ENCODE measurements at regions not wholly inside any gene's neighbourhood (a gene's known extent, or its start where the extent isn't known, plus 50 kb on each side); places are given as distances from the start of the nearest gene placed in this dataset.
"Not testable (repeated sequence)": the region's sequence is repeated elsewhere in the genome, so short reads cannot be mapped to it uniquely, and the experiment has no call there.

DNA sequence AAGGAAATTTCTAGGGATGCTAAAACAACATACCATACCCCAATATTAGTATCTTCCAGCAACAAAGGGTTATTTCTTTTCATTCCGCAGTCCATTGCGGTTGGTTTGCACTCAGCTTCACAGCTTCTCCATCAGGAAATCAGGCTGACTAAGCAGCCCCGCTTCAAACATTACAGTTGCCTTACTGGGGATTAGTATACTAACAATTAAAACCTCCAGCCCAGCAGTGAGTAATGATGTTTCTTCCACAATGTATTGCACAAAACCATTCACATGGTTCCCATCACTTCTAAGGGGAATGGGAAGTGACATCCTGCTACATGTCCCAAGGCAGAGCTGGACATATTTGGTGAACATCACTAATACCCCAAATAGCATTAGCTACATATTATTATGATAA lies 1384.9 kb downstream of the CDH8 start:
- DNase-seq, result no peak

- no peak for DNase-seq
These were observed 1387.9 kb downstream of the CDH8 start for GRCh38 chr16:60648290-60648689.

DNA sequence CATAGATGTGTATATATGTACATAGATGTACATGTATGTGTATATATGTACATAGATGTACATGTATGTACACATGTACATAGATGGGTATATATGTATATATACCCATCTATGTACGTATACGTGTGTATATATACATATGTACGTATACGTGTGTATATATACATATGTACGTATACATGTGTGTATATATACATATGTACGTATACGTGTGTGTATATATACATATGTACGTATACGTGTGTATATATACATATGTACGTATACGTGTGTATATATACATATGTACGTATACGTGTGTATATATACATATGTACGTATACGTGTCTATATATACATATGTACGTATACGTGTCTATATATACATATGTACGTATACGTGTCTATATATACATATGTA lies 1388.8 kb downstream of the CDH8 start:
- DNase-seq, result not testable (repeated sequence)

DNA sequence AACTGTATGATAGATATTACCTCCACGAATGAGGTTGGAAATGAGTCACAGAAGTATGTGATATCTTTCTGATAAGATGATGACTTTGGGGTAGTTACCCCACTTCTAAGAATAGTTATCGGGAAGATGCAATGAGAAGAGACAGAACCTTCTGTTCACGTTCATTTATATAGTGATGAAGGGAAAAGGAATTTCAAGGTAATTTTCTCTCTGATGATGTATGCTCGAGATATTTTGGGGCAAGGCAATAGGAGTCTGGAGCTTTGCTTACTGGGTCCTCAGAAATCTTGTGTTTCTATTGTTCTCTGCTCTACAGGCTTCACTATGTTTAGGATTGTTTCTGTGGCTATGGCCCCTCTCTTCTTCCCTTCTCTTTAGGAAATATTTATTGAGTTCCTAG lies 1389.6 kb downstream of the CDH8 start:
- DNase-seq, result no peak

DNA sequence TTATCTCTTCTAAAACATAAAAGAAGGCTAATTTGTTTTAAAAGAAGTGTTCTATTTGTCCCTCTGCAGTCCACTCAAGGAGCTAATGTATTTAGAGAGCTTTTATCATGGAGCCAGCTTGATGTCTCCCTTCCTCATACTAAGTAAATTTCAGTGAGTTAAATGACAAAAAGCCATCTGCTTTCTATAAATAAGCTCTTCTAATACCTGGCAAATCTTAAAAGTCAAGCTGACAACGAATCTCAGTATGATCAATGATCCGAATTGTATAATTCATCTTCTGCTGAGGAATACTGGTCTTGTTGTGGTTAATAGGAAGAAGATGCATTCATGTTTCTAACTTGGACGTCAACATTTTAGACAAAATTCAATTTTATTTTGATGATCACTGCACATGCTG lies 1390.7 kb downstream of the CDH8 start:
- no peak for DNase-seq

- no peak for DNase-seq
These were observed 1393.3 kb downstream of the CDH8 start for GRCh38 chr16:60642956-60643355.

- no peak for DNase-seq
These were observed 1395.1 kb downstream of the CDH8 start for GRCh38 chr16:60641067-60641665.

GRCh38 chr16:60640038-60640437 lies 1396.2 kb downstream of the CDH8 start:
- no peak for DNase-seq

- not testable (repeated sequence) for DNase-seq
These were observed 1399.6 kb downstream of the CDH8 start for GRCh38 chr16:60636636-60637035.

DNA sequence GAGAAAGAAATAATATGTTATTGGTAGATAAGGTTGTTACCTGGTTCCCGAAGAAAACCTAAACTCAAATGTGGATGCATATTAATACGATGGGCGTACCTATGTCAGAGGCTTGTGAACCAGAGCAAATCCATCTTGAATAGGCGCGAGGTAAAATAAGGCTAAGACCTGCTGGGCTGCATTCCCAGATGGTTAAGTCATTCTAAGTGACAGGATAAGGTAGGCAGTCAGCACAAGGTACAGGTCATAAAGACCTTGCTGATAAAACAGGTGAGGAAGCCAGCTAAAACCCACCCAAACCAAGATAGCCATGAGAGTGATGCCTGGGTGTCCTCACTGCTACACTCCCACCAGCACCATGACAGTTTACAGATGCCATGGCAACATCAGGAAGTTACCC lies 1400.1 kb downstream of the CDH8 start:
- DNase-seq, result no peak

DNA sequence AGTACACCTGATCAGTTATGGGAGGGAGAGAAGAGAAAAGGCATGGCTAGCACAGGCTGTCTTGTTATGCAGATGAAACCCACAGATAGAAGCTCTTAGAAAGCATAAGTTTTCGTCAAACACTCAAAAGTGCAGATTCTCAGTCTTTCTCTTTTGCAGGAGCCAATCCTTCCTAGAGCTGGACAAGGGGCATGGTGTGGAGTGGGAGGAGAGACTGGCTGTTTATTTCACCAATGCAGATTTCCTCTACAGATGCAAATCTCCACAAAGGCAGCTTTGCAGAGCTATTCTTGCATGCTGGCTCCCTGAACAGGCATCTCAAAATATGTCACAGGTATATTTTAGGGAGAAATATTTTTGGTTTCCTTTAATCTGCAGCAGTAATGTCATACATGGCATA lies 1400.7 kb downstream of the CDH8 start:
- no peak for DNase-seq

- DNase-seq, result no peak
These were observed 1424.4 kb downstream of the CDH8 start for GRCh38 chr16:60611844-60612243.

DNA sequence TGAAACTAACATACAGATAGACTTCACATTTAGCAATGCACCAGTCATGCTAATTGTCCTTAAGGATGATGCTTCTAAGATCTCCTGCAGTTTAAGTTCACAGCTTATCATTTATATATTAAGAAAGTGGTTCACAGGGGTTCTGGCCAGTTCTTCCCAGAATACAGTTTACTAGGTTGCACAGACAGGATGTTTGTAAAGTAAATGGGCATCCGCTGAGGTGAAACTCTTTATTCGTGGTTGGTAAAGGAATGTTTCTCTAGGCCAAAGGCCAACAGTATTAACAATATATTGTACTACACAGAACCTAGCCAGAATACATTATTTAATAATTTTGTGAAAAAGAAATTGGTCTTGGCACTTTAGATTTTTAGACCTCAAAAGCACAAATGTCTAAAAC lies 1427.3 kb downstream of the CDH8 start:
- no peak for DNase-seq

- not testable (repeated sequence) for DNase-seq
These were observed 1430.6 kb downstream of the CDH8 start for GRCh38 chr16:60605652-60606051.

GRCh38 chr16:60605176-60605575 lies 1431.1 kb downstream of the CDH8 start:
- DNase-seq, result no peak

GRCh38 chr16:60586493-60586892 lies 1449.7 kb downstream of the CDH8 start:
- no peak for DNase-seq

DNA sequence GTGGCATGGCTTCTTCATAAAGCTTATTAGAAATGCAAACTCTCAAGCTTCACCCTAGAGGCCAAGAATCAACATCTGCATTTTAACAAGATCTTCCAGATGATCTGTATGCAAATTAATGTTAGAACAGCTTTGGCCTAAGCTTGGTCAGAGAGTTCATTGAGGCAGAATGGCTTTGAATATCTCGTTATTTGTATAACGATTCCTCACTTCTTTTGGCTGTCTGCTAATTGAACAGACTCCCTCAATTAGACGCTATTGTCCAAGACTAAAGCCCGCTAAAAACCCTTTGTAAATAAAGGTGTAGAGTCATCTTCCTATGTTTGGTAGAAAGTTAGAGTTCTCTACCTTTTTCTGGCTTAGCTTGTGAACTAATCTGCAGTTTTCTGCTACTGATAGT lies 1453.7 kb downstream of the CDH8 start:
- DNase-seq, result no peak

GRCh38 chr16:60566901-60567300 lies 1469.3 kb downstream of the CDH8 start:
- DNase-seq, result no peak

GRCh38 chr16:60564588-60564987 lies 1471.7 kb downstream of the CDH8 start:
- DNase-seq, result no peak

- DNase-seq, result no peak
These were observed 1473.1 kb downstream of the CDH8 start for GRCh38 chr16:60563166-60563565.

DNA sequence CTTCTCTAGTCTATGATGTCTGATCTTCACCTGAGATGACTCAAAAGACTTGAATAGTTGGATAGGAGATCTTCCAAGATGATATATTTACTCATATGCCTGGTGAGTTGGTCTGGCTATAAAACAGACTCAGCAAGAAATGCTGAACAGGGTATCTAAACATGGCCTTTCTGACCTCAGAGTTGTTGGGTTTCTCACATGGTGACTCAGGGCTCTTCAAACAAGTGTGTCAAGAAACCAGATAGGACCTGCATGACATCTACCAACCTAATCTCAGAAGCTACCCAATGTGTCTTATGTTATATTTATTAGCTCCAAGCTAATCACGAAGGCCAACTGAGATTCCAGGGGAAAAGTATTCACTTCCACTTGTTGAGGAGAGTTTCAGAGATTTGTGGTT lies 1477.3 kb downstream of the CDH8 start:
- no peak for DNase-seq

DNA sequence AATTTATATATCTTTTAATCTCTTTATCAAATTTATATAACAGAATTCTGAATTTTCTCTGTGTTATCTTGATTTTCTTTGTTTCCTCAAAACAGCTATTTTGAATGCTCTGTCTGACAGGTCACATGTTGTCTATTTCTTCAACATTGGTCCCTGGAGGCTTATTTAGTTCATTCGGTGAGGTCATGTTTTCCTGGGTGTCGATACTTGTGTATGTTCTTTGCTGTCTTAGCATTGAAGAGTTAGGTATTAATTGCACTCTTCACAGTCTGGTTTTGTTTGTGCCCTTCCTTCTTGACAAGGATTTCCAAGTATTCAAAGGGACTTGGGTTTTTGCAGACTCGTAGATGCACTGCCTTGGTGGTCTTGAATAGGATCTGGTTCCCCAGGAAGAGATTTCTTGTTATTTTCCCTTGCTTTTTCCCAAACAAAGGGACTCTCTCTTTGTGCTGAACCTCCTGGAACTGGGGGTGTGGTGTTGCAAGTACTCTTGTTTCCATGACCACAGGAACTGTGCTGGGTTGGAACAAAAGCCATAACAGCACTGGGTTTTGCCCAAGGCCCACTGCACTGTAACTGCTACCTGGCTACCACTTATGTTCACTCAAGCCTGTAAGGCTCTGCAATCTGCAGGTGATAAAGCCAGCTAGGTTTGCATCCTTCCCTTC lies 1483.0 kb downstream of the CDH8 start:
- no peak for DNase-seq

DNA sequence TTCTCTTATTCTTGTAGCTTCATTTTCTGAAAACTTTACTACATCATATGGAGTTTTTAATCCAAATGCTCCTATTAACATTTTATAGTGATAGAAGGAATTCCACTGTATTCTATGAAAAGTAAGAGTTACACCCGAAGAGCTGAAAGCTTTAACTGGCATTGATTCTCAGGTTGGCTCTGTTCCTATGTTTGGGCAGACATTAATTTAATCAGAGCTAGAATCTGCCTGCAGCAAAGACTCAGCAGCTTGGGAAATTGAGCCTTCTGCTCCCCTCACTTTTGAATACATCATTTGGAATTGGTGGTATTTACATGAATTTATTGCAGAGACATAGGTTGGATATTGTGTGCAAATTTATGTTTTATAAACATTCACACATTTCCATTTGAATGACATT lies 1494.7 kb downstream of the CDH8 start:
- no peak for DNase-seq

DNA sequence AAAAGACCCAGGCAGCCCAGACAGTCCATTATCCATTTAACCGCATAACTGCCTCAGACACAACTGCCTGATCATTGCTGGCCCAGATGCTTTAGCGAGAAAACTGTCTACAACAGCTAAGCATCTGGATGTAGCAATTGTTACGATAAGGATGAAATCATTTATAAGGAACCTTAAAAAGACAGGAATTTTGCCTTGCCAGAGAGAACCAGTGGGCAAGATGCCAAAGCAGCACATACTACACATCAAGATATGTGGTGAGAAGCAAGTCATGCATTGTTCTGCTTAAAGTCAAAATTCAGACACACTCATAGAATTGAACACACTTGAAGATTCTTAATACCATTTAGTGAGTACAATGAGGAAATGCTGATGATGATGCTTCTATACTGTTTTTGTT lies 1525.3 kb downstream of the CDH8 start:
- DNase-seq, result no peak

- DNase-seq, result no peak
These were observed 1526.0 kb downstream of the CDH8 start for GRCh38 chr16:60510208-60510607.
